ENCODE measurements at regions not wholly inside any gene's neighbourhood (a gene's known extent, or its start where the extent isn't known, plus 50 kb on each side); places are given as distances from the start of the nearest gene placed in this dataset.

- Histone ChIP-seq H4K20me1 (ENCODE audit: insufficient read depth, low read length) (no peaks in the 10 kb centered on the region), H3K79me2 (ENCODE audit: insufficient read depth, low read depth, low read length) (no peaks in the 10 kb centered on the region), H3K4me1 (ENCODE audit: insufficient read depth, low read length, poor library complexity, severe bottlenecking) (no peaks in the 10 kb centered on the region), H3K4me2 (ENCODE audit: low read length) (no peak overlapping the region), H3K4me3 (ENCODE audit: low read depth, low read length, poor library complexity, severe bottlenecking) (no peak overlapping the region), H3K36me3 (ENCODE audit: insufficient read depth, low read length) (no peaks in the 10 kb centered on the region), H3K27ac (ENCODE audit: low read depth, low read length, poor library complexity, severe bottlenecking) (no peak overlapping the region), H3K9me2 (ENCODE audit: insufficient read depth, low read length) (no peaks in the 10 kb centered on the region), H2AFZ (ENCODE audit: low read length) (no peak overlapping the region), H3K9me3 (ENCODE audit: low read length) (no peaks in the 10 kb centered on the region)
- BruUV-seq (replicated peaks): no TSS peak
- TF ChIP-seq CTCF (conservative IDR thresholded peaks at IDR 0.05; ENCODE audit: low read length): no peak
- TF ChIP-seq EZH2phosphoT487 (IDR thresholded peaks at IDR 0.05; ENCODE audit: borderline replicate concordance, low read depth, low read length): no peak
- intact Hi-C loops (cut with micrococcal nuclease; ENCODE audit: unreplicated experiment): no loop called here
- no peak for DNase-seq (ENCODE audit: low spot score)
- POLR2A ChIA-PET: no interaction called here
- CTCF ChIA-PET (ENCODE audit: unreplicated experiment): no interaction called here
Measured at GRCh38 chr9:106092083-106092482, 397.7 kb downstream of the TMEM38B start.

- no peak overlapping the region for H3K4me3 ChIP-seq (ENCODE audit: low read depth, low read length, poor library complexity, severe bottlenecking)
- no peak overlapping the region for H3K27ac ChIP-seq (ENCODE audit: low read depth, low read length, poor library complexity, severe bottlenecking)
- no peaks in the 10 kb centered on the region for H3K36me3 ChIP-seq (ENCODE audit: insufficient read depth, low read length)
- no peaks in the 10 kb centered on the region for H4K20me1 ChIP-seq (ENCODE audit: insufficient read depth, low read length)
- H3K9me2 ChIP-seq (ENCODE audit: insufficient read depth, low read length): no peaks in the 10 kb centered on the region
- H3K4me2 ChIP-seq (ENCODE audit: low read length): no peak overlapping the region
- intact Hi-C loops (cut with micrococcal nuclease; ENCODE audit: unreplicated experiment): loop anchor here (10.0 kb wide), 1 partner anchor 62 kb away; no protein-coding TSS in a partner anchor
- BruUV-seq (replicated peaks): no TSS peak
- H2AFZ ChIP-seq (ENCODE audit: low read length): no peak overlapping the region
- H3K4me1 ChIP-seq (ENCODE audit: insufficient read depth, low read length, poor library complexity, severe bottlenecking): peaks cover 4% of the 10 kb centered on the region
- H3K79me2 ChIP-seq (ENCODE audit: insufficient read depth, low read depth, low read length): no peaks in the 10 kb centered on the region
- no peaks in the 10 kb centered on the region for H3K9me3 ChIP-seq (ENCODE audit: low read length)
- ChIA-PET CTCF (ENCODE audit: unreplicated experiment) (no interaction called here), POLR2A (no interaction called here)
- no peak for DNase-seq (ENCODE audit: low spot score)
- TF ChIP-seq CTCF (conservative IDR thresholded peaks at IDR 0.05; ENCODE audit: low read length) (no peak), EZH2phosphoT487 (IDR thresholded peaks at IDR 0.05; ENCODE audit: borderline replicate concordance, low read depth, low read length) (no peak)
Measured at GRCh38 chr9:106102821-106103220, 408.5 kb downstream of the TMEM38B start.

- Histone ChIP-seq H3K9me2 (ENCODE audit: insufficient read depth, low read length) (no peaks in the 10 kb centered on the region), H3K9me3 (ENCODE audit: low read length) (no peaks in the 10 kb centered on the region), H3K4me1 (ENCODE audit: insufficient read depth, low read length, poor library complexity, severe bottlenecking) (peaks cover 4% of the 10 kb centered on the region), H3K27ac (ENCODE audit: low read depth, low read length, poor library complexity, severe bottlenecking) (no peak overlapping the region), H3K4me2 (ENCODE audit: low read length) (no peak overlapping the region), H2AFZ (ENCODE audit: low read length) (no peak overlapping the region), H3K36me3 (ENCODE audit: insufficient read depth, low read length) (no peaks in the 10 kb centered on the region), H3K4me3 (ENCODE audit: low read depth, low read length, poor library complexity, severe bottlenecking) (no peak overlapping the region), H4K20me1 (ENCODE audit: insufficient read depth, low read length) (no peaks in the 10 kb centered on the region), H3K79me2 (ENCODE audit: insufficient read depth, low read depth, low read length) (no peaks in the 10 kb centered on the region)
- DNase-seq (ENCODE audit: low spot score): no peak
- no TSS peak for BruUV-seq (replicated peaks)
- intact Hi-C loops (cut with micrococcal nuclease; ENCODE audit: unreplicated experiment): loop anchor here (10.0 kb wide), 1 partner anchor 60 kb away; no protein-coding TSS in a partner anchor
- TF ChIP-seq CTCF (conservative IDR thresholded peaks at IDR 0.05; ENCODE audit: low read length): no peak
- TF ChIP-seq EZH2phosphoT487 (IDR thresholded peaks at IDR 0.05; ENCODE audit: borderline replicate concordance, low read depth, low read length): no peak
- CTCF ChIA-PET (ENCODE audit: unreplicated experiment): no interaction called here
- POLR2A ChIA-PET: interaction anchor here (0.9 kb wide), 1 partner anchor 12 kb away, joined by 3 read pairs; no protein-coding TSS in a partner anchor
Measured at GRCh38 chr9:106104887-106105286, 410.5 kb downstream of the TMEM38B start.
